HCT116 (cell line): ENCODE measurements at regions not wholly inside any gene's neighbourhood (a gene's known extent, or its start where the extent isn't known, plus 50 kb on each side); places are given as distances from the start of the nearest gene placed in this dataset.

ENCODE experiments used
- ATAC-seq: fragments of 200-7000 bp; cut with Tn5 transposase; 2 replicates; pipeline ENCODE4 v1.9.1; 2020; ENCODE audit warnings: mild to moderate bottlenecking, moderate library complexity
- BruUV-seq: library from RNA; stranded (reverse); fragments of 400-500 nt; replicated peaks from 2 replicates; lab custom pipeline; 2021; lab: Mats Ljungman, UMichigan
- CTCF ChIA-PET: fragments of 300-600 bp; sonication (Branson Sonifier 250); formaldehyde crosslinking; loops from one replicate; lab custom pipeline; 2021; ENCODE audit warnings: antibody characterized with exemption; lab: Charles Lee
- POLR2A ChIA-PET: fragments of 300-600, 350-600 bp; sonication (Branson Sonifier 250); formaldehyde crosslinking; loops from one replicate; lab custom pipeline; 2021; ENCODE audit warnings: antibody characterized with exemption; lab: Charles Lee
- RAD21 ChIA-PET, 2 experiments: fragments of 300-600 bp; sonication (Branson Sonifier 250); formaldehyde crosslinking; loops; one replicate each; lab custom pipeline; 2023; ENCODE audit warnings: low total read pairs in 2 of 2; ENCODE audit not compliant: uncharacterized antibody in 2 of 2, unreplicated experiment in 2 of 2, low non-redundant PET in 1 of 2; lab: Charles Lee
- DNase-seq: peaks from one replicate; pipeline ENCODE4 v3.0.0-alpha.2; 2010; ENCODE audit warnings: low read depth, low spot score
- H2AFZ ChIP-seq: fragments of 200-600 bp; shearing (Covaris generic), sonication (generic); 2 replicates; pipeline ENCODE4 v1.6.1; 2017; ENCODE audit warnings: low read depth, mixed run types, mixed read lengths, antibody characterized with exemption, low read length; ENCODE audit not compliant: poor library complexity, severe bottlenecking
- H3K27ac ChIP-seq: 2 replicates; pipeline ENCODE4 v1.5.1; 2012; ENCODE audit warnings: low read depth, low read length
- H3K27me3 ChIP-seq: fragments of 200-600 bp; sonication (generic); 2 replicates; pipeline ENCODE4 v1.6.1; 2016; ENCODE audit warnings: mixed run types, low read length, mixed read lengths; ENCODE audit not compliant: insufficient read depth
- H3K36me3 ChIP-seq, 2 experiments: fragments of 200-500 bp in 1 of 2; fragments of 200-600 bp in 1 of 2; sonication (Bioruptor generic) in 1 of 2; sonication (generic) in 1 of 2; 2 replicates each; pipeline versions ENCODE4 v1.5.1 to v1.6.1; 2014 to 2016; ENCODE audit warnings: low read length in 2 of 2, inconsistent platforms in 1 of 2, mixed read lengths in 1 of 2, mixed run types in 1 of 2; ENCODE audit not compliant: insufficient read depth in 2 of 2, control insufficient read depth in 1 of 2
- H3K4me1 ChIP-seq, 2 experiments: fragments of 200-600 bp in 1 of 2; sonication (generic) in 1 of 2; 2 replicates each; pipeline versions ENCODE4 v1.5.1 to v1.6.1; 2012 to 2017; ENCODE audit warnings: low read length in 2 of 2, inconsistent platforms in 1 of 2, mild to moderate bottlenecking in 1 of 2, mixed read lengths in 1 of 2, mixed run types in 1 of 2, moderate library complexity in 1 of 2; ENCODE audit not compliant: insufficient read depth in 2 of 2, control insufficient read depth in 1 of 2
- H3K4me2 ChIP-seq: fragments of 200-600 bp; sonication (generic); 2 replicates; pipeline ENCODE4 v1.6.1; 2017; ENCODE audit warnings: mixed run types, low read length, mixed read lengths
- H3K4me3 ChIP-seq, 2 experiments: fragments of 200-600 bp in 1 of 2; sonication (generic) in 1 of 2; replicated peaks in 1 of 2; 2 replicates each; pipeline ENCODE4 v1.5.1; 2011 to 2016; ENCODE audit warnings: low read length in 2 of 2, control low read depth in 1 of 2, low read depth in 1 of 2, mild to moderate bottlenecking in 1 of 2, mixed read lengths in 1 of 2, mixed run types in 1 of 2
- H3K79me2 ChIP-seq: fragments of 200-600 bp; sonication (generic); 2 replicates; pipeline ENCODE4 v1.6.1; 2017; ENCODE audit warnings: mild to moderate bottlenecking, mixed run types, low read length, moderate library complexity, mixed read lengths; ENCODE audit not compliant: insufficient read depth
- H3K9ac ChIP-seq: fragments of 200-600 bp; sonication (generic); 2 replicates; pipeline ENCODE4 v1.6.1; 2016; ENCODE audit warnings: low read length, mixed read lengths
- H3K9me2 ChIP-seq: fragments of 200-600 bp; sonication (generic), shearing (Covaris generic); 2 replicates; pipeline ENCODE4 v1.6.1; 2017; ENCODE audit warnings: mixed run types, mild to moderate bottlenecking, moderate library complexity; ENCODE audit not compliant: insufficient read depth
- H3K9me3 ChIP-seq, 2 experiments: fragments of 200-500 bp in 1 of 2; fragments of 200-600 bp in 1 of 2; sonication (Bioruptor generic) in 1 of 2; sonication (generic) in 1 of 2; 2 replicates each; pipeline ENCODE4 v1.6.1; 2014 to 2017; ENCODE audit warnings: low read length in 2 of 2, mixed read lengths in 2 of 2, inconsistent platforms in 1 of 2, low read depth in 1 of 2, mild to moderate bottlenecking in 1 of 2, mixed run types in 1 of 2, moderate library complexity in 1 of 2; ENCODE audit not compliant: control insufficient read depth in 1 of 2, insufficient read depth in 1 of 2
- H4K20me1 ChIP-seq: fragments of 200-600 bp; sonication (generic), shearing (Covaris generic); 2 replicates; pipeline ENCODE4 v1.6.1; 2017; ENCODE audit warnings: mixed run types, mild to moderate bottlenecking, moderate library complexity; ENCODE audit not compliant: insufficient read depth
- CTCF ChIP-seq, 3 experiments: fragments of 200-600 bp in 1 of 3; sonication (generic) in 1 of 3; IDR thresholded peaks in 2 of 3; conservative IDR thresholded peaks in 1 of 3; 2 replicates each; pipeline ENCODE4 v1.5.1; 2012 to 2017; ENCODE audit warnings: low read depth in 2 of 3, low read length in 2 of 3, antibody characterized with exemption in 1 of 3, borderline replicate concordance in 1 of 3, control low read depth in 1 of 3, mild to moderate bottlenecking in 1 of 3, mixed read lengths in 1 of 3, mixed run types in 1 of 3, moderate library complexity in 1 of 3; ENCODE audit not compliant: insufficient read depth in 1 of 3
- EZH2phosphoT487 ChIP-seq: fragments of 200-600 bp; IDR thresholded peaks from 2 replicates; pipeline ENCODE4 v1.6.1; 2018; ENCODE audit warnings: antibody characterized with exemption, borderline replicate concordance
- FOSL1 ChIP-seq: IDR thresholded peaks from 2 replicates; pipeline ENCODE4 v1.6.1; 2012; ENCODE audit warnings: low read depth
- POLR2A ChIP-seq: IDR thresholded peaks from 2 replicates; pipeline ENCODE4 v1.7.0; 2011; ENCODE audit warnings: borderline replicate concordance; ENCODE audit not compliant: insufficient read depth, insufficient read length; ENCODE audit errors: extremely low read depth
- SRF ChIP-seq: IDR thresholded peaks from 2 replicates; pipeline ENCODE4 v1.6.1; 2012; ENCODE audit warnings: low read depth
- TCF7L2 ChIP-seq: IDR thresholded peaks from 2 replicates; pipeline ENCODE4 v1.7.0; 2011; ENCODE audit warnings: borderline replicate concordance, inconsistent platforms; ENCODE audit not compliant: insufficient read depth, insufficient read length; ENCODE audit errors: extremely low read depth
- YY1 ChIP-seq: IDR thresholded peaks from 2 replicates; pipeline ENCODE4 v1.6.1; 2011; ENCODE audit warnings: low read length, low read depth, moderate library complexity, mild to moderate bottlenecking; ENCODE audit not compliant: insufficient replicate concordance; ENCODE audit errors: extremely low read depth
- ZBTB33 ChIP-seq: IDR thresholded peaks from 2 replicates; pipeline ENCODE4 v1.6.1; 2011; ENCODE audit warnings: mild to moderate bottlenecking, low read length, moderate library complexity; ENCODE audit not compliant: insufficient replicate concordance; ENCODE audit errors: extremely low read depth
- ZNF274 ChIP-seq: fragments of 200-500 bp; sonication (Bioruptor generic); IDR thresholded peaks from 2 replicates; pipeline ENCODE4 v1.6.1; 2014; ENCODE audit warnings: mild to moderate bottlenecking, low read depth, low read length, inconsistent platforms
- intact Hi-C: fragments of 100-400 bp; cut with micrococcal nuclease; formaldehyde crosslinking; loops from 2 replicates; pipeline ENCODE4 v1.10.0; 2022

- no peak for ATAC-seq
- Histone ChIP-seq H3K27me3 (no peaks in the 10 kb centered on the region), H3K9me3 (no peaks in the 10 kb centered on the region), H4K20me1 (no peaks in the 10 kb centered on the region), H3K36me3 (no peaks in the 10 kb centered on the region), H3K4me3 (no peak overlapping the region), H3K9ac (no peak overlapping the region), H3K9me2 (no peaks in the 10 kb centered on the region), H3K4me2 (no peak overlapping the region), H3K27ac (no peak overlapping the region), H3K79me2 (no peaks in the 10 kb centered on the region), H2AFZ (no peak overlapping the region), H3K4me1 (no peaks in the 10 kb centered on the region)
- CTCF ChIA-PET, result no interaction called here
- POLR2A ChIA-PET, result no interaction called here
- RAD21 ChIA-PET, result no interaction called here
- intact Hi-C loops, result no loop called here
- no peak for TF ChIP-seq CTCF (IDR thresholded peaks at IDR 0.05 in 2 of 3, conservative IDR thresholded peaks at IDR 0.05 in 1 of 3; ENCODE audit: borderline replicate concordance in 1 of 3, insufficient read depth in 1 of 3, low read depth in 2 of 3, low read length in 2 of 3)
- TF ChIP-seq TCF7L2, result no peak
- TF ChIP-seq POLR2A, result no peak
- no peak for TF ChIP-seq SRF
- TF ChIP-seq ZBTB33, result no peak
- no peak for TF ChIP-seq EZH2phosphoT487
- no peak for TF ChIP-seq ZNF274
- no peak for TF ChIP-seq YY1
- no peak for TF ChIP-seq FOSL1
- no peak for DNase-seq
- no TSS peak for BruUV-seq
Measured at GRCh38 chr3:72568083-72568482, 280.2 kb downstream of the SHQ1 start.
